ENCODE measurements at regions not wholly inside any gene's neighbourhood (a gene's known extent, or its start where the extent isn't known, plus 50 kb on each side); places are given as distances from the start of the nearest gene placed in this dataset.

GRCh38 chr6:133767357-133767970 is 121.4 kb upstream of the TCF21 start:
- Histone ChIP-seq H3K9ac (ENCODE audit: insufficient read depth, low read depth, low read length) (no peak overlapping the region), H4K20me1 (ENCODE audit: insufficient read depth, low read length) (no peaks in the 10 kb centered on the region), H3K4me2 (ENCODE audit: low read depth, low read length) (no peak overlapping the region), H3K36me3 (replicated peaks in 1 of 2; ENCODE audit: control insufficient read depth in 1 of 2, insufficient read depth in 2 of 2, low read length in 2 of 2) (no peaks in the 10 kb centered on the region), H3K27me3 (ENCODE audit: control insufficient read depth in 1 of 2, insufficient read depth in 2 of 2, low read length in 2 of 2) (no peaks in the 10 kb centered on the region), H3K27ac (ENCODE audit: extremely low read length, insufficient read depth, low read length) (no peak overlapping the region), H3K4me3 (replicated peaks in 1 of 3; ENCODE audit: insufficient read depth in 1 of 3, low read depth in 2 of 3, low read length in 3 of 3) (no peak overlapping the region), H2AFZ (ENCODE audit: low read length) (no peak overlapping the region), H3K4me1 (ENCODE audit: insufficient read depth, low read length) (no peaks in the 10 kb centered on the region), H3K9me3 (ENCODE audit: low read length) (no peaks in the 10 kb centered on the region), H3K79me2 (ENCODE audit: insufficient read depth, low read length) (no peaks in the 10 kb centered on the region)
- BruUV-seq (replicated peaks) = no TSS peak
- no peak for ATAC-seq
- ChIA-PET CTCF (ENCODE audit: low intra/inter-chr PET ratio, low total read pairs) (no interaction called here), POLR2A (no interaction called here)
- in situ Hi-C loops (cut with HindIII; ENCODE audit: extremely low pct_ligation_motif_present, low pct_unique_long_range_greater_than_20kb) = no loop called here
- DNase-seq (ENCODE audit: low spot score) = no peak
- intact Hi-C loops (cut with micrococcal nuclease; ENCODE audit: unreplicated experiment) = no loop called here
- no peak for FAIRE-seq
- 6% methylated on average over 3 of the region's 3 CpGs for WGBS (ENCODE audit: low lambda C conversion rate)
- TF ChIP-seq U2AF1 (optimal IDR thresholded peaks at IDR 0.05; ENCODE audit: low read depth, low read length) (no peak), ZNF768 (CRISPR knock-in tag; IDR thresholded peaks at IDR 0.05) (no peak), ZNF160 (CRISPR knock-in tag; IDR thresholded peaks at IDR 0.05) (no peak), MED13 (CRISPR knock-in tag; IDR thresholded peaks at IDR 0.05) (no peak), GPBP1L1 (CRISPR knock-in tag; IDR thresholded peaks at IDR 0.05) (no peak), ZNF101 (CRISPR knock-in tag; IDR thresholded peaks at IDR 0.05; ENCODE audit: borderline replicate concordance, low read depth) (no peak), ZBTB7B (CRISPR knock-in tag; IDR thresholded peaks at IDR 0.05) (no peak), RBM22 (optimal IDR thresholded peaks at IDR 0.05; ENCODE audit: low read length) (no peak), ZNF430 (CRISPR knock-in tag; IDR thresholded peaks at IDR 0.05) (no peak)
